ENCODE measurements at regions not wholly inside any gene's neighbourhood (a gene's known extent, or its start where the extent isn't known, plus 50 kb on each side); places are given as distances from the start of the nearest gene placed in this dataset.

GRCh38 chr15:47388299-47388698, 329.0 kb upstream of the SEMA6D start:
- H3K9me3 ChIP-seq (ENCODE audit: control insufficient read depth, low read depth, low read length): no peaks in the 10 kb centered on the region
- Mint-ChIP-seq H3K9me3 (no peaks in the 10 kb centered on the region), H3K27ac (no peak overlapping the region), H3K4me3 (no peak overlapping the region), H3K27me3 (ENCODE audit: low read depth) (no peaks in the 10 kb centered on the region; the same call in 1 of the 2 replicates), H3K4me1 (peaks cover 10 to 19% of the 10 kb centered on the region in 2 experiments), H3K36me3 (ENCODE audit: insufficient read depth in 1 of 3, low read depth in 3 of 3) (no peaks in the 10 kb centered on the region)
- H2BK12ac ChIP-seq (ENCODE audit: insufficient read length, low read depth, low read length): no peak overlapping the region
- H2BK20ac ChIP-seq (ENCODE audit: low read depth, low read length, poor library complexity, severe bottlenecking): no peak overlapping the region
- H3K4me2 ChIP-seq (ENCODE audit: insufficient read depth, insufficient read length, low read length): no peak overlapping the region
- no peak overlapping the region for H3K23ac ChIP-seq (ENCODE audit: insufficient read length, low read depth, low read length)
- no peak overlapping the region for H3K14ac ChIP-seq (ENCODE audit: insufficient read depth, low read length)
- H3K79me2 ChIP-seq (ENCODE audit: insufficient read depth, low read length): no peaks in the 10 kb centered on the region
- WGBS (ENCODE audit: extremely low coverage, insufficient read length, low lambda C conversion rate): no CpG with 5 or more reads among the region's 5 CpGs
- H2AFZ ChIP-seq (ENCODE audit: low read length): no peak overlapping the region
- H2BK5ac ChIP-seq (ENCODE audit: insufficient read length, low read length): no peak overlapping the region
- H3K27ac ChIP-seq (ENCODE audit: insufficient read length, low read depth, low read length): no peak overlapping the region
- no peak overlapping the region for H2AK5ac ChIP-seq (ENCODE audit: insufficient read length, low read length)
- H3K56ac ChIP-seq (ENCODE audit: insufficient read length, low read depth, low read length): no peak overlapping the region
- H2BK15ac ChIP-seq (ENCODE audit: low read depth, low read length): no peak overlapping the region
- no peak overlapping the region for H3K18ac ChIP-seq (ENCODE audit: insufficient read length, low read depth, low read length)
- H4K5ac ChIP-seq (ENCODE audit: insufficient read length, low read depth, low read length): no peak overlapping the region
- H3K4ac ChIP-seq (ENCODE audit: low read depth, low read length): no peak overlapping the region
- no peaks in the 10 kb centered on the region for H3K79me1 ChIP-seq (ENCODE audit: insufficient read depth, low read depth, low read length, poor library complexity, severe bottlenecking)
- no peak for TF ChIP-seq CTCF (conservative IDR thresholded peaks at IDR 0.05)
- H3T11ph ChIP-seq (ENCODE audit: low read length): no peak overlapping the region
- no peaks in the 10 kb centered on the region for H3K23me2 ChIP-seq (ENCODE audit: insufficient read length, low read depth, low read length, poor library complexity, severe bottlenecking)
- H4K8ac ChIP-seq (replicated peaks; ENCODE audit: insufficient read length, low read depth, low read length): no peak overlapping the region
- no peaks in the 10 kb centered on the region for H4K20me1 ChIP-seq (ENCODE audit: control insufficient read depth, insufficient read depth, insufficient read length)
- H3K4me1 ChIP-seq (ENCODE audit: insufficient read depth, low read length): no peaks in the 10 kb centered on the region; the same call in 1 of the 2 replicates
- no peak overlapping the region for H3K9ac ChIP-seq (ENCODE audit: extremely low read depth, insufficient read length, low read length)
- no peaks in the 10 kb centered on the region for H3K27me3 ChIP-seq (ENCODE audit: insufficient read depth, low read length)
- no peak overlapping the region for H2BK120ac ChIP-seq (ENCODE audit: low read depth, low read length, poor library complexity, severe bottlenecking)
- H4K91ac ChIP-seq (ENCODE audit: insufficient read length, low read depth, low read length): no peak overlapping the region
- no peak for DNase-seq

All from H9 (cell line).